DOHH2 (cell line): ENCODE measurements at regions not wholly inside any gene's neighbourhood (a gene's known extent, or its start where the extent isn't known, plus 50 kb on each side); places are given as distances from the start of the nearest gene placed in this dataset.

ENCODE experiments used
- H3F3A ChIP-seq: fragments of 200-600 bp; sonication (generic), shearing (Covaris generic); 2 replicates; pipeline ENCODE4 v1.6.0; 2016; ENCODE audit warnings: antibody characterized with exemption, mild to moderate bottlenecking; ENCODE audit not compliant: control insufficient read depth, insufficient read depth
- H3K27ac ChIP-seq: fragments of 200-600 bp; sonication (generic); 2 replicates; pipeline ENCODE4 v1.5.1; 2014; ENCODE audit warnings: low read depth, mild to moderate bottlenecking, low read length, moderate library complexity
- H3K27me3 ChIP-seq: fragments of 200-600 bp; sonication (generic); 2 replicates; pipeline ENCODE4 v1.6.1; 2014; ENCODE audit warnings: mild to moderate bottlenecking, low read length, mixed read lengths; ENCODE audit not compliant: control insufficient read depth
- H3K36me3 ChIP-seq: fragments of 200-600 bp; sonication (generic); 2 replicates; pipeline ENCODE4 v1.6.1; 2014; ENCODE audit warnings: mild to moderate bottlenecking, low read length, moderate library complexity, mixed read lengths; ENCODE audit not compliant: control insufficient read depth
- H3K4me1 ChIP-seq: fragments of 200-600 bp; sonication (generic); 2 replicates; pipeline ENCODE4 v1.6.1; 2014; ENCODE audit warnings: mild to moderate bottlenecking, low read length, mixed read lengths; ENCODE audit not compliant: control insufficient read depth
- H3K4me2 ChIP-seq: fragments of 200-600 bp; sonication (generic); 2 replicates; pipeline ENCODE4 v1.6.0; 2014; ENCODE audit warnings: mild to moderate bottlenecking, low read length, moderate library complexity
- H3K4me3 ChIP-seq: fragments of 200-600 bp; sonication (generic); 2 replicates; pipeline ENCODE4 v1.5.1; 2014; ENCODE audit warnings: mild to moderate bottlenecking, low read length, mixed read lengths
- H3K79me2 ChIP-seq: fragments of 200-600 bp; sonication (generic); 2 replicates; pipeline ENCODE4 v1.6.1; 2014; ENCODE audit warnings: mild to moderate bottlenecking, low read length, mixed read lengths; ENCODE audit not compliant: control insufficient read depth
- H3K9me2 ChIP-seq: fragments of 200-600 bp; sonication (generic); replicated peaks from 2 replicates; pipeline ENCODE4 v1.6.1; 2014; ENCODE audit warnings: mild to moderate bottlenecking, low read length, mixed read lengths; ENCODE audit not compliant: control insufficient read depth
- H3K9me3 ChIP-seq: fragments of 200-600 bp; sonication (generic); 2 replicates; pipeline ENCODE4 v1.6.1; 2014; ENCODE audit warnings: antibody characterized with exemption, low read length, mixed read lengths; ENCODE audit not compliant: control insufficient read depth, insufficient read depth
- H4K20me1 ChIP-seq: fragments of 200-600 bp; sonication (generic); 2 replicates; pipeline ENCODE4 v1.6.0; 2014; ENCODE audit warnings: low read depth, mild to moderate bottlenecking, antibody characterized with exemption, low read length, moderate library complexity; ENCODE audit not compliant: control insufficient read depth, insufficient read depth
- CTCF ChIP-seq: fragments of 200-600 bp; sonication (generic); IDR thresholded peaks from one replicate; pipeline ENCODE4 v1.5.1; 2014; ENCODE audit warnings: antibody characterized with exemption, mild to moderate bottlenecking, low read depth, low read length; ENCODE audit not compliant: poor library complexity, severe bottlenecking
- EZH2phosphoT487 ChIP-seq: fragments of 200-600 bp; sonication (generic); IDR thresholded peaks from 2 replicates; pipeline ENCODE4 v1.6.1; 2017; ENCODE audit warnings: borderline replicate concordance, mild to moderate bottlenecking, antibody characterized with exemption, low read length, moderate library complexity, mixed read lengths

GRCh38 chr15:61712129-61712759 is 348.0 kb downstream of the VPS13C start:
- TF ChIP-seq EZH2phosphoT487 (no peak), CTCF (no peak)
- H3K4me1 ChIP-seq: no peaks in the 10 kb centered on the region
- H4K20me1 ChIP-seq: no peaks in the 10 kb centered on the region
- H3K79me2 ChIP-seq: no peaks in the 10 kb centered on the region
- no peak overlapping the region for H3K4me2 ChIP-seq
- H3K27me3 ChIP-seq: no peaks in the 10 kb centered on the region
- H3F3A ChIP-seq: no peaks in the 10 kb centered on the region
- H3K36me3 ChIP-seq: no peaks in the 10 kb centered on the region
- H3K27ac ChIP-seq: no peak overlapping the region
- H3K9me2 ChIP-seq: no peaks in the 10 kb centered on the region
- H3K9me3 ChIP-seq: no peaks in the 10 kb centered on the region
- no peak overlapping the region for H3K4me3 ChIP-seq

- Histone ChIP-seq H3K79me2 (no peaks in the 10 kb centered on the region), H3K4me2 (no peak overlapping the region), H3K4me3 (no peak overlapping the region), H3K27ac (no peak overlapping the region), H3K9me2 (no peaks in the 10 kb centered on the region), H3K9me3 (no peaks in the 10 kb centered on the region), H3K4me1 (no peaks in the 10 kb centered on the region), H3F3A (no peaks in the 10 kb centered on the region), H4K20me1 (no peaks in the 10 kb centered on the region), H3K36me3 (no peaks in the 10 kb centered on the region), H3K27me3 (no peaks in the 10 kb centered on the region; the same call in 1 of the 2 replicates)
- TF ChIP-seq CTCF (no peak), EZH2phosphoT487 (no peak)
These were observed 357.8 kb downstream of the VPS13C start for GRCh38 chr15:61702224-61703020.

- Histone ChIP-seq H3K4me1 (no peaks in the 10 kb centered on the region), H3K27me3 (no peaks in the 10 kb centered on the region; the same call in 1 of the 2 replicates), H3K9me3 (no peaks in the 10 kb centered on the region), H3K79me2 (no peaks in the 10 kb centered on the region), H3K9me2 (no peaks in the 10 kb centered on the region), H3K4me2 (no peak overlapping the region), H4K20me1 (no peaks in the 10 kb centered on the region), H3F3A (no peaks in the 10 kb centered on the region), H3K27ac (no peak overlapping the region), H3K4me3 (no peak overlapping the region), H3K36me3 (no peaks in the 10 kb centered on the region)
- no peak for TF ChIP-seq EZH2phosphoT487
These were observed 358.8 kb downstream of the VPS13C start for GRCh38 chr15:61701455-61701854.

- H3K4me1 ChIP-seq: no peaks in the 10 kb centered on the region
- no peaks in the 10 kb centered on the region for H3K36me3 ChIP-seq
- H3K27ac ChIP-seq: no peak overlapping the region
- TF ChIP-seq CTCF: no peak
- TF ChIP-seq EZH2phosphoT487: no peak
- no peaks in the 10 kb centered on the region; the same call in 1 of the 2 replicates for H3K27me3 ChIP-seq
- no peaks in the 10 kb centered on the region for H3F3A ChIP-seq
- no peaks in the 10 kb centered on the region for H3K79me2 ChIP-seq
- H3K9me3 ChIP-seq: no peaks in the 10 kb centered on the region
- H3K4me3 ChIP-seq: no peak overlapping the region
- no peaks in the 10 kb centered on the region for H4K20me1 ChIP-seq
- no peaks in the 10 kb centered on the region for H3K9me2 ChIP-seq
- no peak overlapping the region for H3K4me2 ChIP-seq
These were observed 359.4 kb downstream of the VPS13C start for GRCh38 chr15:61700803-61701202.
